GM08714 (cell line): ENCODE measurements at regions not wholly inside any gene's neighbourhood (a gene's known extent, or its start where the extent isn't known, plus 50 kb on each side); places are given as distances from the start of the nearest gene placed in this dataset.

Experiments
- H3K4me3 ChIP-seq: fragments of 200-500 bp; sonication (Bioruptor generic); 2 replicates; pipeline ENCODE4 v1.5.1; 2014; ENCODE audit warnings: mild to moderate bottlenecking, low read length, inconsistent platforms
- ZNF274 ChIP-seq: IDR thresholded peaks from 2 replicates; pipeline ENCODE4 v1.6.1; 2012; ENCODE audit warnings: mild to moderate bottlenecking, low read depth, low read length

- no peak overlapping the region for H3K4me3 ChIP-seq
- no peak for TF ChIP-seq ZNF274
Measured at GRCh38 chr21:43364261-43364510, 62.7 kb downstream of the SIK1 start.

GRCh38 chr21:43363506-43364260, 63.2 kb downstream of the SIK1 start:
- TF ChIP-seq ZNF274: no peak
- H3K4me3 ChIP-seq: no peak overlapping the region

- TF ChIP-seq ZNF274: no peak
Measured at GRCh38 chr21:43362915-43363314, 64.0 kb downstream of the SIK1 start.

GRCh38 chr21:43362321-43362791, 64.6 kb downstream of the SIK1 start:
- H3K4me3 ChIP-seq: peak overlapping the region; percentile 6; the same call in 1 of the 2 replicates
- TF ChIP-seq ZNF274: no peak

More at GRCh38 chr21:43362915-43363314, 64.0 kb downstream of the SIK1 start:
- no peak overlapping the region for H3K4me3 ChIP-seq

- no peak for TF ChIP-seq ZNF274
- peak overlapping the region; percentile 6; the same call in 1 of the 2 replicates for H3K4me3 ChIP-seq
Measured at GRCh38 chr21:43361493-43362296, 65.2 kb downstream of the SIK1 start.

- no peak for TF ChIP-seq ZNF274
- no peak overlapping the region; the same call in 1 of the 2 replicates for H3K4me3 ChIP-seq
Measured at GRCh38 chr21:43361127-43361492, 65.8 kb downstream of the SIK1 start.

GRCh38 chr21:43360441-43361126, 66.3 kb downstream of the SIK1 start:
- TF ChIP-seq ZNF274: no peak
- H3K4me3 ChIP-seq: no peak overlapping the region

- TF ChIP-seq ZNF274: no peak
Measured at GRCh38 chr21:43358940-43359822, 67.8 kb downstream of the SIK1 start.

GRCh38 chr21:43357715-43358430, 69.1 kb downstream of the SIK1 start:
- H3K4me3 ChIP-seq: no peak overlapping the region
- TF ChIP-seq ZNF274: no peak

More at GRCh38 chr21:43358940-43359822, 67.8 kb downstream of the SIK1 start:
- no peak overlapping the region for H3K4me3 ChIP-seq

GRCh38 chr21:43355925-43356289, 71.0 kb downstream of the SIK1 start:
- no peak overlapping the region for H3K4me3 ChIP-seq
- TF ChIP-seq ZNF274: no peak

GRCh38 chr21:43355266-43355924, 71.5 kb downstream of the SIK1 start:
- TF ChIP-seq ZNF274: no peak
- H3K4me3 ChIP-seq: no peak overlapping the region

GRCh38 chr21:43354666-43355065, 72.3 kb downstream of the SIK1 start:
- TF ChIP-seq ZNF274: no peak
- H3K4me3 ChIP-seq: no peak overlapping the region

- no peak overlapping the region for H3K4me3 ChIP-seq
- no peak for TF ChIP-seq ZNF274
Measured at GRCh38 chr21:43354026-43354420, 72.9 kb downstream of the SIK1 start.
